D721Med (cell line): ENCODE measurements at regions not wholly inside any gene's neighbourhood (a gene's known extent, or its start where the extent isn't known, plus 50 kb on each side); places are given as distances from the start of the nearest gene placed in this dataset.

Experiments
- DNase-seq: peaks from one replicate; pipeline ENCODE4 v3.0.0; 2011; ENCODE audit warnings: low spot score; ENCODE audit not compliant: insufficient read length
- FAIRE-seq: peaks from 2 replicates; lab custom pipeline; 2011; peaks lifted over from hg19 to GRCh38; lab: Jason Lieb, UNC
- CTCF ChIP-seq: IDR thresholded peaks from 2 replicates; pipeline ENCODE4 v1.5.1; 2012; ENCODE audit warnings: mild to moderate bottlenecking, control low read depth; ENCODE audit not compliant: insufficient read depth; ENCODE audit errors: missing control alignments

- no peak for DNase-seq
- FAIRE-seq = no peak
- TF ChIP-seq CTCF = no peak
These were observed 102.1 kb downstream of the ZWINT start for GRCh38 chr10:56258991-56259390.

GRCh38 chr10:56258378-56258777, 102.7 kb downstream of the ZWINT start:
- DNase-seq = no peak
- TF ChIP-seq CTCF = no peak
- FAIRE-seq = no peak

GRCh38 chr10:56255298-56255697, 105.8 kb downstream of the ZWINT start:
- FAIRE-seq (no peak), DNase-seq (no peak)
- no peak for TF ChIP-seq CTCF

GRCh38 chr10:56240471-56240870, 120.6 kb downstream of the ZWINT start:
- FAIRE-seq (no peak), DNase-seq (no peak)
- no peak for TF ChIP-seq CTCF

GRCh38 chr10:56231436-56231835, 129.6 kb downstream of the ZWINT start:
- FAIRE-seq (no peak), DNase-seq (no peak)
- no peak for TF ChIP-seq CTCF

- FAIRE-seq (no peak), DNase-seq (no peak)
- no peak for TF ChIP-seq CTCF
These were observed 138.8 kb downstream of the ZWINT start for GRCh38 chr10:56222237-56222636.

- TF ChIP-seq CTCF = no peak
- FAIRE-seq = no peak
- DNase-seq = no peak
These were observed 148.1 kb downstream of the ZWINT start for GRCh38 chr10:56212951-56213350.
